HG03432 (cell line): ENCODE measurements at regions not wholly inside any gene's neighbourhood (a gene's known extent, or its start where the extent isn't known, plus 50 kb on each side); places are given as distances from the start of the nearest gene placed in this dataset.
"Not testable (repeated sequence)": the region's sequence is repeated elsewhere in the genome, so short reads cannot be mapped to it uniquely, and the experiment has no call there.

Source experiments
- ATAC-seq: cut with Tn5 transposase; IDR thresholded peaks from one replicate; pipeline ENCODE4 v1.9.1; 2021; ENCODE audit warnings: mild to moderate bottlenecking, moderate library complexity; ENCODE audit not compliant: unreplicated experiment

DNA sequence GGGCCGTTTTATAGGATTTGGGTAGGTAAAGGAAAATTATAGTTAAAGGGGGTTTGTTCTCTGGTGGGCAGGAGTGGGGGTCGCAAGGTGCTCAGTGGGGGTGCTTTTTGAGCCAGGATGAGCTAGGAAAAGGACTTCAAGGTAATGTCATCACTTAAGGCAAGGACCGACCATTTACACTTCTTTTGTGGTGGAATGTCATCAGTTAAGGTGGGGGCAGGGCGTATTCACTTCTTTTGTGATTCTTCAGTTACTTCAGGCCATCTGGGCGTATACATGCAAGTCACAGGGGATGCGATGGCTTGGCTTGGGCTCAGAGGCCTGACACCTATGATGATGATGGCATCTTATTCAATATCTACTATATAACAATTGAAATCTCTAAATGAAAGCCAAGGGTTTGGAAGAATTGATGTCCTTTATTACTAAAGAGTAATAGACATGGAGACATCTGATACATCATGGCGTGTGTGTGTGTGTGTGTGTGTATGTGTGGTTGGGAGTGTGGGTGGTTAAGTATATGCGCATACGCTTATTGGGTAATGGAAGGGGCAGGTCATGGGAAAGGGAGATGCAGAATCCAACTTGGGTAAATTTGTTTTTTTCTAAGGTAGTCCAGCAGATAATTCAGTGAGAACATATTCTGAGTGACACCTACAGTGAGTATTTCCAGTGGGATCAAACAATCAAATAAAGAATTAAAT is 236.9 kb upstream of the DUSP10 start:
- ATAC-seq = not testable (repeated sequence)

DNA sequence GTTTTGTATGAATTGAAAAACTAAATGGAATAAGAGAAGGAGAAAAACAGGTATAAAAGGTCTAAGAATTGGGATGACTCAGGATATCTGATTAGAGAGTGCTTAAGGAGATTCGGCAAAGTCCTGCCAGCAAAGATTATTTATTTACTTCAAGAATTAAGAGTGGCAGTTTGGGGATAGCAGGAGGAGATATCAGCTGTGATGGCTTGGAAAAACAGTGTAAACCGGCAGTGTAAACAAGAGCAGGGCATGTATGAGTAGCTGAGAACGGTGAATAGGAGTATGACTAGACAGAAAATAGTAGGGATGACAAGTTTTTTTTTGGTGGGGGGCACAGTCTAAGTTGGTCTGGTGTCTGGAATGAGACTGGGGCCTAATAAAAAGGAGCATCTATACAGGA is 231.9 kb upstream of the DUSP10 start:
- not testable (repeated sequence) for ATAC-seq

DNA sequence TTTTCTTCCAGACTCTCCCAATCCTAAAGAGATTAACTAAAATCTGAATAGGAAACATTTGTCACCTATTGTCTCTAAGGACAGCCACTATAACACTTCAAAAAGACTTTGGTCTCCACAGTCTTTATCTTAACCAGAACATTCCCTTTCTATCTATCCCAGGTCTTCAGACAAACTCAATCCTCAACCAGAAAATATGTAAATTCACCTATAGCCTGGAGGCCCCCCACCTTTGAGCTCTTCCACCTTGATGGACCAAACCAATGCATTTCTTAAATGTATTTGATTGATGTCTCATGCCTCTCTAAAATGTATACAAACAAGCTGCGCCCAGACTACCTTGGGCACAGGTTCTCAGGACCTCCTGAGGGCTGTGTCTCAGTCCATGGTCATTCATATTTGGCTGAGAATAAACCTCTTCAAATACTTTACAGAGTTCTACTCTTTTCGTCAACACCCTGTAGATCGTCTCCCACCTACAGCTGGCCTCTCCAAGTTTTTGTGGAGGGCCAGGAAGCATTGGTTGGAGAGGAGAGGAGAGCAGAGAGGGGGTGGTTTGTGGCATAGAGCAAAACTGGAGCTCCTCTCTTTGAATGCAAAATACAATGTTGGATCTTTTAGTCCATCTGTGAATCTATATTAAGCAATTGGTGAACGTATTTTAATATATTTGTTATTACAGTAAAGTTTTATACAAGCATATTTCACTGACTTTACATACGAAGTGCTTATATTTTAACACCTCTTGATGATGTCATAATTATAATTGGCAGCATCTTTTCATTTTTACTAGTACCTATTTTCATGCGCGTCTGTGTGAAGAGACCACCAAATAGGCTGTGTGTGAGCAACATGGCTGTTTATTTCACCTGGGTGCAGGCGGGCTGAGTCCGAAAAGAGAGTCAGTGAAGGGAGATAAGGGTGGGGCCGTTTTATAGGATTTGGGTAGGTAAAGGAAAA is 230.7 kb upstream of the DUSP10 start:
- ATAC-seq = no peak

DNA sequence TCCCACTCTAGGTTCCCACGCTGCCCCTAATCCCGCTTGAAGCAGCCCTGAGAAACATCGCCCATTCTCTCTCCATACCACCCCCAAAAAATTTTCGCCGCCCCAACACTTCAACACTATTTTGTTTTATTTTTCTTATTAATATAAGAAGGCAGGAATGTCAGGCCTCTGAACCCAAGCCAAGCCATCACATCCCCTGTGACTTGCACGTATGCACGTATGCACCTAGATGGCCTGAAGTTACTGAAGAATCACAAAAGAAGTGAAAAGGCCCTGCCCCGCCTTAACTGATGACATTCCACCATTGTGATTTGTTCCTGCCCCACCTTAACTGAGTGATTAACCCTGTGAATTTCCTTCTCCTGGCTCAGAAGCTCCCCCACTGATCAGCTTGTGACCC is 229.1 kb upstream of the DUSP10 start:
- ATAC-seq = not testable (repeated sequence)

DNA sequence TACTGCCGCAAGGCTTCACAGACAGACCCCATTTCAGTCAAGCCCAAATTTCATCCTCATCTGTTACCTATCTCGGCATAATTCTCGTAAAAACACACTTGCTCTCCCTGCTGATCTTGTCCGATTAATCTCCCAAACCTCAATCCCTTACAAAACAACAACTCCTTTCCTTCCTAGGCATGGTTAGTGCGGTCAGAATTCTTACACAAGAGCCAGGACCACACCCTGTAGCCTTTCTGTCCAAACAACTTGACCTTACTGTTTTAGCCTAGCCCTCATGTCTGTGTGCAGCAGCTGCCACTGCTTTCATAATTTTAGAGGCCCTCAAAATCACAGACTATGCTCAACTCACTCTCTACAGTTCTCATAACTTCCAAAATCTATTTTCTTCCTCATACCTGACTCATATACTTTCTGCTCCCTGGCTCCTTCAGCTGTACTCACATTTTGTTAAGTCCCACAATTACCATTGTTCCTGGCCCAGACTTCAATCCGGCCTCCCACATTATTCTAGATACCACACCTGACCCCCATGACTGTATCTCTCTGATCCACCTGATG is 227.5 kb upstream of the DUSP10 start:
- not testable (repeated sequence) for ATAC-seq

DNA sequence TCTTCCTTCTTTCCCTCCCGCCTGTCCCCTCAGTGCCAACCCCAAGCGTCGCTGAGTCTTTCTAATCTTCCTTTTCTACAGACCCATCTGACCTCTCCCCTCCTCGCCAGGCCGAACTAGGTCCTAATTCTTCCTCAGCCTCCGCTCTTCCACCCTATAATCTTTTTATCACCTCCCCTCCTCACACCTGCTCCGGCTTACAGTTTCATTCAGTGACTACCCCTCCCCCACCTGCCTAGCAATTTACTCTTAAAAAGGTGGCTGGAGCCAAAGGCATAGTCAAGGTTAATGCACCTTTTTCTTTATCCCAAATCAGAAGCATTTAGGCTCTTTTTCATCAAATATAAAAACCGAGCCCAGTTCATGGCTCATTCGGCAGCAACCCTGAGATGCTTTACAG is 225.6 kb upstream of the DUSP10 start:
- not testable (repeated sequence) for ATAC-seq

DNA sequence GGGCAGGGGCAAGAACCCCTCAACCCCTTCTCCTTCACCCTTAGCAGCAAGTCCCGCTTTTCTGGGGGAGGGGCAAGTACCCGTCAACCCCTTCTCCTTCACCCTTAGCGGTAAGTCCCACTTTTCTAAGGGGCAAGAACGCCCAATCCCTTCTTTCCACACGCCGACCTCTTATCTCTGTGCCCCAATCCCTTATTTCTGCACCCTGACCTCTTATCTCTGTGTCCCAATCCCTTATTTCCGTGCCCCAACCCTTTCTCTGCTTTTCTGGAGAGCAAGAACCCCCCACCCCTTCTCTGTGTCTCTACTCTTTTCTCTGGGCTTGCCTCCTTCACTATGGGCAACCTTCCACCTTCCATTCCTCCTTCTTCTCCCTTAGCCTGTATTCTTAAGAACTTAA is 225.0 kb upstream of the DUSP10 start:
- not testable (repeated sequence) for ATAC-seq

DNA sequence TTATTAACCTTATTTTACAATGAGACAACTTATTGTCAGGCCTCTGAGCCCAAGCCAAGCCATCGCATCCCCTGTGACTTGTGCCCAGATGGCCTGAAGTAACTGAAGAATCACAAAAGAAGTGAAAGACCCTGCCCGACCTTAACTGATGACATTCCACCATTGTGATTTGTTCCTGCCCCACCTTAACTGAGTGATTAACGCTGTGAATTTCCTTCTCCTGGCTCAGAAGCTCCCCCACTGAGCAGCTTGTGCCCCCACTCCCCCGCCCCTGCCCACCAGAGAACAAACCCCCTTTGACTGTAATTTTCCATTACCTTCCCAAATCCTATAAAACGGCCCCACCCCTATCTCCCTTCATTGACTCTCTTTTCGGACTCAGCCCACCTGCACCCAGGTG is 224.0 kb upstream of the DUSP10 start:
- not testable (repeated sequence) for ATAC-seq

DNA sequence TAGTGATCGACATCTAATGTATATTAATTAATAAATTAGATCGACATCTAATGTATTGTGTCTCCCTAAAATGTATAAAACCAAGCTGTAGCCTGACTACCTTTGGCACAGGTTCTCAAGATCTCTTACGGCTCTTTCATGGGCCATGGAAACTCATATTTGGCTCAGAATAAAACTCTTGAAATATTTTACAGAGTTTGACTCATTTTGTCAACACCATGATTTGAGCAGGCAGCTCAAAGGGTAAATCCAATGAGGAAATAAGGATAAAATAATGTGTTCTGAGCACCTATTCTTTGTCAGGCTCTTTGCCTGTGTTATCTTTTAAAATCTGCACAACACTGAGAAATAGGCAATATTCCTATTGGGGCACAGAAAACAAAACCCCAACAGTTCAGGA is 223.4 kb upstream of the DUSP10 start:
- ATAC-seq = no peak

DNA sequence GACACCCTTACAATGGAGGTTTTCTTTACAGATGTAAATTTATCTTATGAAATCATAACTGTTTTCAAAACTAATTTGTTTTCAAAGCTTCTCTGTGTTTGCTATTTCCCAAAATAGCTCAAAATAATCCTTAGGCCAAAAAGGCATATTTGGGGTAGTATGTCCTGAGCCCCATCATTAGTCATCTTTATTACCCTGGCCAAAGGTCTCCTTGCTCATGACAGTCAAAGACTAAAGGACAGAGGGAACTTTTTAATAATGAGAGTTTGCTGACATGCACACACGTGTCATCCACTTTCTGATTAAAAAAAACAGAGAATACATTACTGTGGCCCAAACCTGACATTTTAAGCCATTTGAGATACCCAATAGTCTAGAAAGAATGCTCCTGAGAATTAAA is 221.9 kb upstream of the DUSP10 start:
- no peak for ATAC-seq

DNA sequence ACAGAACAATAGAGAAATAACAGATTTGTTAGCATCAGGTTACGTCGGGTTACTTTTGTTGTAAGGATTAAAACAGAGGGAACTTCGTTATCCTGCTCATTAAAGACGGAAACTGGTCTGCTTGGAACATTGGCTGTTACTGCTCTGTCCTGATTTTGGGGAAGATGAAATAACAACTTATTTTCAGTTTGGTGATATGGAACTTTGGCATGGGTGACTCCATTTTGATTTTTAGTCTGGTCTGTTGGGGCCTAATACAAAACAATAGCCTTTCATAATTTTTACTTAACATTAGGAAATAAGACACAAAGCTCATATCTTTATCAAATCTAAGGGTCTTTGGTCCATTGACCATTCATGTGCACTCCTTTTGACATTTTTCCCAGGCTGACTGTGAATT is 220.5 kb upstream of the DUSP10 start:
- no peak for ATAC-seq

DNA sequence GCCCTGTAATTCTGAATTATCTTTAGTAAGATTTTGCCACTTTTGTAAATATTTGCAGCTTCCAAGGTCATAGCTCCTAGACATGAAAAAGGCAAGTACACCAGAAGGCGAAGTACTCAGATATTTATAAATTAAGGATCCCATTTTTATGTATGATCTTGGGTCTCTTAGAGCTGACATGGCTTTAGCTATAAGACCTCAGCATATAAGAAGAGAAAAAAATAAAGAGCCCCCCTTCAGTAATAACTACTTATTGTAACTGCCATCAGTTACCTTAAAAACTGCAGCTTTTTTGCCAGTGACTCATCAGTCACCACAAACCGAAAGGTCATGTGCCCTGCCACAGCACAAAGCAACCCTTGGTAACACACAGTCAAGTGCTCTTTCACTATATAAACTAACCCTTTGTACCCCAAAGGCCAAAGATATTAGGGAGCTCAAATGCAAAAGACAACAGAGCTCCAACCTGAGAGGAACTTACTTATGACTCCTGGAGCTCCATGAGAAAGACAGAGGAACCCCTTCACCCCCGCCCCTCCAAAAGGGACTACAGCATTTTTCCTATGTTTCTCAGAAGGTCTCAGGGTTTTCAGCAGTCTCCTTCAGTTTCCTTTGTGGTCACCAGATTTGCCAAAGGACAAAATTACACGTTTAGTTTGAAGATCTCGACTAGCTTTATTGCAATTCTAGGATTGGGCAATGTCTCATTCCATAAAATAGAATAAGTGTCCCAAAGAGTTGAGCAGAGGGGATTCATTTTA is 219.8 kb upstream of the DUSP10 start:
- peak; percentile 97 for ATAC-seq

DNA sequence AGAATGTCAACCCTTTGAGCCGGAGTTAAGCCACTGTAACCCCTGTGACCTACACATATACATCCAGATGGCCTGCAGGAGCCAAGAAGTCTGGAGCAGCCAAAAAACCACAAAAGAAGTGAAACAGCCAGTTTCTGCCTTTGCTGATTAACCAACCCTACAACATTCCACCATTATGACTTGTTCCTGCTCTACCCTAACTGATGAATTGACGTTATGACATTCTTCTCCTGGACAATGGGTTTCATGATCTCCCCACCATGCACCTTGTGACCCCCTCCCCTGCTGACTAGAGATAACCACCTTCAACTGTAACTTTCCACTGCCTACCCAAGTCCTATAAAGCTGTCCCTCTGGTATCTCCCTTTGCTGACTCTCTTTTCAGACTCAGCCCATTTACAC is 216.3 kb upstream of the DUSP10 start:
- not testable (repeated sequence) for ATAC-seq

DNA sequence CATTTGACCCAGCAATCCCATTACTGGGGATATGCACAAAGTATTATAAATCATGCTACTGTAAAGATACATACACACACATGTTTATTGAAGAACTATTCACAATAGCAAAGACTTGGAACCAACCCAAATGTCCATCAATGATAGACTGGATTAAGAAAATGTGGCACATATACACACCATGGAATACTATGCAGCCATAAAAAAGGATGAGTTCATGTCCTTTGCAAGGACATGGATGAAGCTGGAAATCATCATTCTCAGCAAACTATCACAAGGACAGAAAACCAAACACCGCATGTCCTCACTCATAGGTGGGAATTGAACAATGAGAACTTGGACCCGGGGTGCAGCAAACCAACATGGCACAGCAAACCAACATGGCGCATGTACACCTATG is 215.5 kb upstream of the DUSP10 start:
- not testable (repeated sequence) for ATAC-seq

DNA sequence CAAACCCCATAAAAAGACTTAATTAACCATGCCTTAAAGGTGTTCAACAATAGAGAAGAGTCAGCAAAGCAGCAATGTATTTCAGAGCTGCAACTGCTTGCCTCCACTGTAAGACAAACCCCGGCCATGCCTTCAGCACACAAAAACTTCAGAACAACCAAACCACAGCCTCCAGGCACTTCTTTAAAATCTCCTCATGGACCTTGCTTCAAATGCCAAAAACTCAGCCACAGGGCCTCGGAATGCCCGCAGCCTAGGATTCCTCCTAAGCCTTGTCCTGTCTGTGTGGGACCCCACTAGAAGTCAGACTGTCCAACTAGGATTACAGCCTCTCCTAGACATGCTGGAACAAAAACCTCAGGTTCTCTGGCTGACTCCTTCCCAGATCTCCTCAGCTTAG is 208.1 kb upstream of the DUSP10 start:
- no peak for ATAC-seq

DNA sequence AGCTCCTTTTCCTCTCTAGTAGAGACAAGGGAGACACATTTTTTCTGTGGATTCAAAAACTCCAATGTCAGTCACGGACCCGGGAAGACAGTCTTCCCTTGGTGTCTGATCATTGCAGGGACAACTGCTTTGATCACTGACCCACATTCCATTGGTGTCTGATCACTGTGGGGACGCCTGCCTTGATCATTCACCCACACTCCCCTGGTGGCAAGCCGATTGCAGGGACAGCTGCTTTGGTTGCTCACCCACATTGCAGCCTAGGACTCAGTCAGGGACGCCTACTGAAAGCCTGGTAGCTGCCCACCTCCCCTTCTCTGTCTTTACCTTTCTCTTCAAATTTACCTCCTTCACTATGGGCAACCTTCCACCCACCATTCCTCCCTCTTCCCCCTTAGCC is 206.6 kb upstream of the DUSP10 start:
- no peak for ATAC-seq

DNA sequence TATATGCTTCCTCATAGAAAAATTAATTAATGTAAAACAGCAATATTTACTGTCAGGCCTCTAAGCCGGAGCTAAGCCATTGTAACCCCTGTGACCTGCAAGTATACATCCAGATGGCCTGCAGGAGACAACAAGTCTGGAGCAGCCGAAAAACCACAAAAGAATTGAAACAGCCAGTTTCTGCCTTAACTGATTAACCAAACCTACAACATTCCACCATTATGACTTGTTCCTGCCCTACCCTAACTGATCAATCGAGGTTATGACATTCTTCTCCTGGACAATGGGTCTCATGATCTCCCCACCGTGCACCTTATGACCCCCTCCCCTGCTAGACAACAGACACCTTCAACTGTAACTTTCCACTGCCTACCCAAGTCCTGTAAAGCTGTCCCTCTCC is 205.8 kb upstream of the DUSP10 start:
- ATAC-seq = no peak

DNA sequence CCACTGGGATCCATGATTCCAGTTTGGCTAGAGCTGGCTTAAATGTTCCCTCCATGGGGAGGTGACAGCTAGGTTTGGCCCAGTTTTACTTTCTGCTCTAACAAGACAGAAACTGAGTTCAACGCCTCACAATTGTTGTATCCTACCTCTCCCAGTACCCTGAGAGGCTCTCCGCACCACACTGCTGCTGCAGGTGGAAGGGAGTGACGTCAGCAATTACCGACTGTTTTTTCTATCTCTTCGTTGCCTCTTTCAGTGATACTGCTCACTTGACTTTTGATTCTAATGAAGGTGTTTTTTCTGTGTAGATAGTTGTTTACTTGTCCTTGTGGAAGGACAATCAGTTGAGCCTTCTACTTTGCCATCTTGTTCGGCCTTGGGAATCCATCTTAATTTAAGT is 204.9 kb upstream of the DUSP10 start:
- no peak for ATAC-seq

DNA sequence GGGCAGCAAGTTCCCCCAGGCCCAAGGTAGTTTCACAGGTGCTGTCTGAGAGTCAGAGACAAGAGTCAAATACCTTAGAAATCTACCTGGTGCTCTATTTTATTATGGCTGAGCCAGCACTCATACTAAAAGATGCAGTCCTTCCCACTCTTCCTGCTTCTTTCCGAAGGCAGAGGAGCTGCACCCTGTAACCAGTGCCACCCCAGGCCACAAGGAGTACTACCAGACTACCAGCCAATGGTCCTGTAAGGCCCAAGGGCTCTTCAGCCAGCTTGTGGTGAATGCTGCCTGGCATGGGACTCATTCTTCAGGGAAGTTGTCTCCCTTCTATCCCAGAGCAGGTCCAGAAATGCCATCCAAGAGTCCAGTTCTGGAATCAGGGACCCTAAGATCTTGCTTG is 203.8 kb upstream of the DUSP10 start:
- ATAC-seq = no peak

DNA sequence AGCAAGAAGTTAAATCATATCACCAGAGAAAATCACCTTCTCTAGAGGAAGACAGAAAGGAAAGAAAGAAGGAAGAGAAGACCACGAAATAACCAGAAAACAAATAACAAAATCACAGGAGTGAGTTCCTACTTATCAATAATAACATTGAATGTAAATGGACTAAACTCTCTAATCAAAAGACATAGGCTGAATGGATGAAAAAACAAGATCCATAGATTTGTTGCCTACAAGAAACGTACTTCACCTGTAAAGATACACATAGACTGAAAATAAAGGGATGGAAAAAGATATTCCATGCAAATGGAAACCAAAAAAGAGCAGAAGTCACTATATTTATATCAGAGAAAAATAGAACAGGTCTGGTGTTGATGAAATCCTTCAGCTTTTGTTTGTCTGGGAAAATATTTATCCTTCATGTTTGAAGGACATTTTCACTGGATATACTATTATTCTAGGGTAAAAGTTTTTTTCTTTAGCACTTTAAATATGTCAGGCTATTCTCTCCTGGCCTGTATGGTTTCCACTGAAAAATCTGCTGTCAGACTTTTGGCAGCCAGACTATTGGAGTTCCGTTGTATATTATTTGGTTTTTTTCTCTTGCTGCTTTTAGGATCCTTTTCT is 202.5 kb upstream of the DUSP10 start:
- no peak for ATAC-seq

DNA sequence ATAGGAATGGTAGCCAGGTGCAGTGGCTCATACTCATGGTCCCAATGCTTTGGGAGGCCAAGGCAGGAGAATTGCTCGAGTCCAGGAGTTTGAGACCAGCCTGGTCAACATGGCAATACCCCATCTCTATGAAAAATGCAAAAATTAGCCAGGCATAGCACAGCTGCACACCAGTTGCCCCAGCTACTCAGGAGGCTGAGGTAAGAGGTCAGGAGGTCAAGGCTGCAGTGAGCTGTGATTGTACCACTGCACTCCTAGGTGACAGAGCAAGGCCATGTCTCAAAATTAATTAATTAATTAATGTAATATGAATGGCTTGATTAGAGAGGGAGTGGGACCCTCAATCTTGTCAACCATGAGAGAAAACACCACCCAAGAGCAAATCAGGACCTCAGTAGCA is 198.7 kb upstream of the DUSP10 start:
- no peak for ATAC-seq
